T-helper 1 cell (primary cell): ENCODE measurements at regions not wholly inside any gene's neighbourhood (a gene's known extent, or its start where the extent isn't known, plus 50 kb on each side); places are given as distances from the start of the nearest gene placed in this dataset.

Experiments used
- DNase-seq, 5 donors: peaks; one replicate each; pipeline ENCODE4 v3.0.0-alpha.2; 2012 to 2020

DNA sequence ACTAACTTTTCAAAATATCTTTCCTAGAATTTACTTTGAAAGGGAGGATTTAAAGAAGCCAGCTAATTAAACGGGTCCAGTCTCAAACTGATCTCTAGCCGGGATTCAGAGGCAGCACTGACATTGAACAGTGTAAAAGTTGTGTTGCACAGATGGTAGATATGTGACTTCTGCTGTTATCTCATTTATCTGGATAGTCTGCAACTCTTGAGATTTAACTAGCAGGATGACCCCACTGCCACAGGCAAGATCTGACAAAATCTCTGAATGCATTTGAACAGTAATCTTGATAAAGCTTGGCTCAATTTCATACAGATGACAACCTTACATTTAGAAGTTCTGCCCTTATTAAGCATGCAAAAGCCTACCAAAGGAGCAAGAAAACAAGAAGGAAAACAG is 138.0 kb upstream of the CPNE8 start:
- no peak for DNase-seq

DNA sequence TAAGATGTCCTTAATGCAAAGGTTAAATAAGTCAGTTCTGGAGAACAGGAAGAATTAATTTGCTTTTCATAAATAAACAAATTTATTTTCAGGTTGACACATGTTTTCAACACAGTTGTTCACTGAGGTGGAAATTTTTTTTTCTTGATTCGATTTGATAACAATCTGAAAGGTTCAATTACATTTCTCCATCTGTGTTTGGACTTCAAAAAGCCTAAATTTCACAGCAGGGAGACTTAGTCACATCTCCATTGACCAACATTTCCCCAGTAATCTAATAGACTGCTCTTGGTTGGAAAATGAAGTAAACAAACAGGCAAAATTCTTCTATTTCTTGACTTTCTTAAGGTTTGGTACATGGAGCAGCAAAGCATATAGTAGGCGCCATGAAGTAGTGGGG is 134.9 kb upstream of the CPNE8 start:
- DNase-seq: no peak

DNA sequence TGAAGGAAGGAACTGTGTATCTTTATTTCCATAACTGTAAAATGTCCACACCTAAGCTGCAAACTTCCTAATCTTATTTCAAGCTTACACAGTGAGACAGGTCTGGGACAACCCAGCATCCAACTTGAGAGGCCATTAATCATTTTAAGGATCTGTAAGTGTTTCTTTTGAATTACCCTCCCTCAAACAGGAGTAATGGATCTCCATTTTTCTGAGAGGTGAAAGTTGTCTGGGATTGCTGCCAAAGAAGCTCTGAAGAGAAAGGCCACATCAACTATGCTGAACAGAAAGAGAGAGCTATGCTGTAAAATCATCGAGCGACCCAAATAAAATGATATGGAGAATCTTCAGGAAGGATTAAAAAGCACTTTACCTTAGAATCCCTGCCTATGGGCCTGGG is 131.7 kb upstream of the CPNE8 start:
- no peak for DNase-seq

DNA sequence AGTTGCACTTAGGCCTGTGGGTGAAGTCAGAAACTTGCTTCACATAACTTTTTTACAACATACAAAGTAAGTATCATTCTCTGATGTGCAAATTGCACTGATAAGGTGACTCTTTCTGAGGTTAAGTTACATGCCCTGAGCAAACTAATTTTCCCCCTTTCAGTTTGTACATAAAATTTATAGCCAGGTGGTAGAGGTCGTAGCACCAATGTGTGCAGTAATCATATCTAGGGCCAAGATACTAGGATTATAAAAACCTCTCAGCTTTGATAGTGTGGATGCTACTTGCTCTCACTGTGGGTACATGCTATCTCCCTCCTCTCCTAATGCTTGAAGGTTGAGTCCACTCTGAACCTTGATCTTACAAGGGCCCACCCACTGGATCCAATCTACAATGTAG is 130.7 kb upstream of the CPNE8 start:
- no peak for DNase-seq

DNA sequence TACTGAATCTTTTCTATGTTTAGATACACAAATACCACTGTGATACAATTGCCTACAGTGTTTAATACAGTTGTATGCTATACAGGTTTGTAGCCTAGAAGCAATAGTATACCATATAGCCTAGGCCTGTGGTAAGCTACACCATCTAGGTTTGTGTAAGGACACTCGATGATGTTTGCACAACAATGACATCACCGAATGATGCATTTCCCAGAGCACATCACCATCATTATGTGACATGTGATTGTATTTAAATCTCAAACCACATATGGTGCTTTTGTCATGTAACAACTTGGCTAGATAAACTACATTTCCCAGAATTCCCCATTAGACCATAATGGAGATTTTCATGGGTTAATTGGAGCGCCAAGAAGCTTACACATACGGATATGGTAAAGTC is 128.4 kb upstream of the CPNE8 start:
- DNase-seq: no peak

DNA sequence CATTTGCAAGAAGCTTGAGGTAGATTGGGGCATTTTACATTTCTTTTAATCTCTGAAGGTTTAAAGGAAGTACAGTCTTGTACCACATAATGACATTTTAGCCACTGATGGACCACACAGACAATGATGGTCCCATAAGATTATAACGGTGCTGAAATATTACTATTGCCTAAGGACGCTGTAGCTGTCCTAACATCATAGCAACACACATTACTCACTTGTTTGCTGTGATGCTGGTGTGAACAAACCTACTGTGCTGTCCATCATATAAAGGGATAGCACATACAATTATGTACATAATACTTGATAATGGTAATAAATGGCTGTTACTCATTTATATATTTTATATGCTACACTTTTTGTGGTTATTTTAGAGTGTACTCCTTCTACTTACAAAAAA is 127.1 kb upstream of the CPNE8 start:
- DNase-seq: no peak

DNA sequence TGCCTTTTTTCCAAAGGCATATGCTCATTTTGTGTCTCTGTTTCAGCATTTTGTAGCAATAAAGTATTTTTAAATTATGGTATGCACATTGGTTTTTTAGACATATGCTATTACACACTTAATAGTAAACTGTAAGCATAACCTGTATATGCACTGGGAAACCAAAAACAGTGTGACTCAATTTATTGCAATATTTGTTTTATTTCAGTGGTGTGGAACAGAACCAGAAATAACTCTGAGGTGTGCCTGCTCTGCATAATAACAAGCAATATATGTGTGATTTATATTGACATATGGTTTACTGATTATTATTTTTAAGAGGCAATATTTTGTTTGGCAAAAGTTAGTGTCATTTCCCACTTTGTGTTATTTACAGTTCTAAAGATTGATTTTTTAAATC is 126.6 kb upstream of the CPNE8 start:
- no peak for DNase-seq

DNA sequence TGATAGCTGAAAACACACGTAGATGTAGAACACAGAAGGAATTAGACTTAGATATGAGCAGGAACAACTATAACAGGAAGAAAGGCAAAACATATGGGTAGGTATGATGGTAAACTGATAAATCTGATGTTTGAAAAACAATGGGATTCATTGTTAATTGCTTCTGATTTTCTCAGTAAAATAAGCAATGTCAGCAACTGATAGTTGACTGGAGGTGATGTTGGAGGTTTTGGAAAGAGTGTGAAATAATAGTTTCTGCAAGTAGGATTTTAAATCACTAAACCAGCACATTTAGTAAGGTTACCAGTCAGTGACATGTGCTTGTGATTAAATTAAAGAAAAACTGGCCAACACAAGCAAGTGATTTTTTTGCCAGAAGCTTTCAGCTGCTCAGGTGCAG is 123.0 kb upstream of the CPNE8 start:
- DNase-seq: no peak

DNA sequence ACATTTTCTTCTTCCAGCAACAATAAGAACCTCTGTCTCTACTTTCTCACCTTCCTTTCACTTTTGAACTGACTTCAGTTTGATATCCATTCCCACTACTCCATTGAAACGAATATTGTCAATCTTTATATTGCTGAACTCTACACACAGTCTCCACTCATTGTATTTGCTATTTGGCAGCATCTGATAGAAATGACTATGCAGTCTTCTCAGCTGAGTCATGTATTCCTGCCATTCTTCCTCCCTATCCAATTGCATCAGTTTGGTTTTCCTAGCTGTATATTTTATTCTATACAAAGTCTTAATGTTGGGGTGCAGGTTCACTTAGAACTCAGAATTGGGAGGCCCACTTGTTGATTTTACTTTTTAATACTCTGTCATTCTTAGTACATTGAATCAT is 107.5 kb upstream of the CPNE8 start:
- DNase-seq: no peak

DNA sequence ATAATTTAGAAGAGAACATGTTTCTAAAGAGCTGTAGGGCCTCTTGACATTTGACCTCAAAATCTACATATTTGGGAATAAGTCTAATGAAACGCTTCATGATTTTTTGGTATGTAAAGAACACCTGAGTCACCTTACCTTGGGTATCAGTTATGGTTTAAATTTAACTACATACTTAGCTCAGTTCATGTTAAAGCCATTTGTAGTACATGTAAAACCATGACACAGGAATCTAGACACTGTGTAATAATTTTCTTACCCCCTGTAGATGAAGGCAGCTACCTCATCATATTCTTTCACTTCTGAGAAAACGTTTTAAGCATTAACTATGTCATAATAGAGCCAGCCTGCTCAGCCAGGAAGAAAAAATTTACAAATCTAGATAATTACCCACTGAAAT is 105.8 kb upstream of the CPNE8 start:
- no peak for DNase-seq

DNA sequence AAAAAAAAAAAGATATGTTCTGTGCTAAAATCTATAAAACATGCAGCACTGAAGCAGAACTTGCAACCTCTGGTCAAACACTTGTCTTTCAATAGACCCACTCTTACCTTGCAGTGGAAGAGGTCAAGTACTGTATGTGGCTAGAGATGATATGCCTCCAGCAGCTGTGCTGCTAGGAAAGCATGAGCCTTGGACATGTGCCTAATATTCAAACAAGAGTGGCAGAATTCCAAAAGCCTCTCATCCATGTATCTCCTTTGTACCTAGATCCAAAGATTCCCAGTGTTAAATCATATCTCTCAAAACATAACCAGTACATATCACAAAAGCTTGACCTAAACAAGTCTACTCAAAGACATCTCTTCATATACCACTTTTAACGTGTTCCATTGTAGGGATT is 105.0 kb upstream of the CPNE8 start:
- DNase-seq: no peak

DNA sequence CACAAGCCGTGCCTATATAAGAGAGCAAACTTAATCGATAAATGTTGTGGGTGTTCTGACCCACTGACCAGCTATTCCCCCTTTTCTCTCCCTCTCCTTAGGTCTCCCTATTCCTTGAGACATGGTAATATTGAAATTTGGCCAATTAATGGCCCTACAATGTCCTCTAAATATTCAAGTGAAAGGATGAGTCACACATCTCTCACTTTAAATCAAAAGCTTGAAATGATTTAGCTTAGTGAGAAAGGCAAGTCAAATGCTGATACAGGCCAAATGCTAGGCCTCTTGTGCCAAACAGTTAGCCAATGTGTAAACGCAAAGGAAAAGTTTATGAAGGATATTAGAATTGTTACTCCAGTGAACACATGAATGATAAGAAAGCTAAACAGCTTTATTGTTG is 102.2 kb upstream of the CPNE8 start:
- no peak for DNase-seq

DNA sequence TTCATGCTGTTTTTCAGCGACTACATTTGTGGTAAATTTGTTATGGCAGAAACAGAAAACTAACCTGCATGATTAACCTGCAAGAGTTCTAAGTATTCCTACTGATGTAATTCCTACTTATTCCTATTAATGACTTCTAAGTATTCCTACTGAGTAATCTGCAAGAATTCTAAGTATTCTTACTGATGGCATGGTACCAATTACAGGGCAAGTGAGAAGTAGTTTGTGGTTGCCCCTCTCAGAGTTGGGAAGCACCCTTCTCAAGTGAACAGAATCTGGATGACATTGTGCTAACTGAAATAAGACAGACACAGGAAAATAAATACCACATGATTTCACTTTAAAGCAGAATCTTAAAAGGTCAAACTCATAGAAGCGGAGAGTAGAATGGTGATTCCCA is 100.9 kb upstream of the CPNE8 start:
- no peak for DNase-seq

DNA sequence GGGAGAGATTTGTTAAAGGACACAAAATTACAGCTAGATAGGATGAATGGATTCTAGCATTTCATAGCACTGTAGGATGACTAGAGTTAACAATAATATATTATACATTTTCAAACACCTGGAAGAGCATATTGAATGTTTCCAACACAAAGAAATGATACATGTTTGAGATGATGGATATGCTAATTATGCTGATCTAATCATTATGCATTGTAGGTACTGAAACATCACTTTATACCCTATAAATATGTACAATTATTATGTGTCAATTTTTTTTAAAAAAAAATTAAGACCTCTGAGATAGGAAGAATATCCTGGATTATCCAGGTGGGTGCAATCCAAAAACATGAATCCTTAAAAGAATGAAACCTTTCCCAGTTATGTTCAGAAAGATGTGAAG is 100.3 kb upstream of the CPNE8 start:
- DNase-seq: no peak

DNA sequence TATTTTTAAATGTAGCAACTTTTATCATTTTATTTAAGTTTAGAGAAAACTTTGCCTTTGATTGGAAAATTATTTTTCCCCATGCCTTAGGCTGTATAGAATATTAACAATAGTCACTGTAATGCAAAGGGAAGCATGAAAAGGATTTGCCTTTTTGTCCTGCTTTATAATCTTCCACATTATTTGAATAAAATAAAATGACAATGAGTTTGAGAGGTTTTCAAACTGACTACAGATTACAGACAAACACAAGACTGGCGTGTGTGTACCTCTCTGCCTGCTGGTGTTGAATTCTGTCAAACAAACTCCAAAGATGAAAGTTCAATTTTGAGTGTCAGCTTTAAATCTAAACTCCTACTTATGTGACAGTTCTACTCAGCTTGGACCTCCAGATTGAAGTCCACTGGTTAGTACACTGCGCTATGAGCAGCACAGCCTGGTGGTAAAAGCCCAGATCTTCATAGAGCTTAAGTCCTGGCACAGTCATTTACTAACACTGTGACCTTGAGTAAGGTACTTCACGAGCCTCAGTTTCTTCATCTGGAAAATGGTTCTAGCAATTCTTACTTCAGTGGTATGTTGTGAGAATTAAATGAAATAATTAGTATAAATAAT is 98.3 kb upstream of the CPNE8 start:
- no peak for DNase-seq

DNA sequence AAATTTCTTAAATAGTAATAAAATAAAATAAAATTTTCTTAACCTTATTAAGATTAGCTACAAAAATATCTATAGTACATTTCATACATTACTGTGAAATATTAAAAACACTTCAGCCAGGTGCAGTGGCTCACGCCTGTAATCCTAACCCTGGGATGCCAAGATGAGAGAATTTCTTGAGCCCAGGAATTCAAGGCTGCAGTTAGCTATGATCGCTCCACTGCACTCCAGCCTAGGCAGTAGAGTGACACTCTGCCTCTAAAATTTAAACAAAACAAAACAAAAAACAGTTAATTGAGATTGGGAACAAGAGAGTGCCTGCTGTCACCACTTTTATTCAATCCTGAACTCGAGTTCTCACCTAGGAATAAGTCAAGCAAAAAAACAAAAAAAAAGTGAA is 95.0 kb upstream of the CPNE8 start:
- DNase-seq: no peak

DNA sequence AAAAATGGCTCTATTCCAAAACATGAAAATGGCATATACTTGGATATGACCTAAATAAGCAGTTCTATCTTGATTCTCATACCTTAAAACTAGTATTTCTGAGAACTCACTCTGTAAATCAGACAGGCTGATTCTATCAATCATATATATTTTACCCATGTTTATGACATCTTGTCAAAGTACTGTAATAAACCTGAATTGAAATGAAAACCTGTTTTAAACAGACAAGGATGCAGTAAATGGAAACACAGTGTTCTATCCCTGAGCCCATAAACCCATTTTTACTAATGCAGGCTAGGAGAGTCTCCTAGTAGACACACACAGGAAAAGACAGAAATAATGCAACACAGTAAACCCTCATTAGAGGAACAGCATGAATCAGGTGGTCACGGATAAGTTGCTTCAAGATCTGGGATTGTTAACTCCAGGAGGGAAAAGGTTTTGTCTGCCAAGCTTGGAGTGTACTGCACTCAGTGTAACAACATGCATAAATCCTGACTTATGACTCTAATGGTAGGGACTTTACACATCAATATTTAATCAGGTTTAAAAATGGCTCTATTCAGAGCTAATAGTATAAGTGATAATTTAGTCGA is 93.6 kb upstream of the CPNE8 start:
- DNase-seq: no peak

DNA sequence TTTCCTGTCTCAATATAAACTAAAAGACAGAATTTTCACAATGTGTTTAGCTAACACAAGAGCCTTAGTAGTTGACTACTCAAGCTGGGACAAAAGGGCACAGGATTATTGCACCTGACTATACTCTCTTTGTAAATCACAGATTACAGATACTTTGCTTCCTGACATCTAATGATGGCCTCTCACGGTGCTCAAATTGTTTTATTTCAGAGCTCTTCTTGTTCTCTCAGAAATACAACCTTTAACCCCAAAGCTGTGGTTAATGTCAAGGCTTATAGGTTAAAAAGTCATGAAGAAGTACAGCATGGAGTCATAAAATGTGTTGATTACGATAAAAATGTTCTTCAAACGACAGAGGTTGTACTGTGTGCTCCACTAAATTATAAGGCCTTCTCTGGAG is 89.9 kb upstream of the CPNE8 start:
- DNase-seq: no peak

DNA sequence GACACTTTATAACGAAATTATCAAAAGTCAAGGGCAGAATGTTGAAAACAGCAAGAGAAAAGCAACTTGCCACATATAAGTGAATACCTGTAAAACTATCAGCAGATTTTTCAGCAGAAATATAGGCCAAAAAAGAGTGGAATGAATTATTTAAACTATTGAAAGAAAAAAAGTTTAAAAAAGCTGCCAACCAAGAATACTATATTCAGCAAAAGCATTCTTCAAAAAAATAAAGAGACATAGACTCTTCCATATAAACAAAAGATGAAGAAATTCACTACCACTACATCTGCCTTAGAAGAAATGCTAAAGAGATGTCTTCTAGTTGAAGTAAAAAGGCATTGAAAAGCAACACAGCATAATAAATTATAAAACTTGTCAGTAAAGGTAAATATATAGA is 80.6 kb upstream of the CPNE8 start:
- DNase-seq: no peak

DNA sequence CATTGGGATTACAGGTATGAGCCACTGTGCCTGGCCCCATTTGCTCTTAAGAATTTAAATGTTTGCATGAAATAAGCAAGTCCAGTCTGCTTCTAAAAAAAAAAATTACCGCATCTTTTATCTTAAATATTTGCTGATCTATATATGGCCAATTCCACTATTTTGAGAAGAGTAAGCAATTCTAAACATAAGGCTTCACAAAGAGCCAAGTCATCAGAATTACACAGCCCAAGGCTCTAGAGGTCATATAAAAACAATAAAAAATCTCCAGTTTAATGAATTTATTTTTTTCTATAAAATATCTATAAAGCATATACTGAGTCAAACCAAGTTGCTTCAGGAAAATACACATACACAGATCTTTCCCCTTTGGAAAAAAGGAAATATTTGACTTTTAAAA is 79.0 kb upstream of the CPNE8 start:
- no peak for DNase-seq

DNA sequence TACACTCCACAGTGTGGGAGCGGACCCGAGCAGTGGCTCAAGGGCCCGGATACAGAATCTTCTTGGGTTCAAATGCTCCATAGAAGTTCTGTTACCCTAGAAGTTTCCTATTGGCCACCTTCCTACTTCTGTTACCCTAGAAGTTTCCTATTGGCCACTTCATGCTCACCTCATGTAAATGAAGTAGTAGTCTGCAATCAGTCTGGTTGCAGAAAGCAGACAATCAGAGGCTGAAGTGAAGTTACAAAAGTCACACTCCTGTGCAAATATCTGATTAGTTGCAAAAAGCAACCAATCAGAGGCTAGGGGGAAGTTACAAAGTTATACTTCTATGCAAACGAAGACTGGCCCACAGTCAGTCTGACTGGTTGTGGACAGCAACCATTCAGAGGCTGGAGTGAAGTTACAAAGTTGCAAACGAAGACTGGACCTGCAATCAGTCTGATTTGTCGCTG is 77.8 kb upstream of the CPNE8 start:
- no peak for DNase-seq

DNA sequence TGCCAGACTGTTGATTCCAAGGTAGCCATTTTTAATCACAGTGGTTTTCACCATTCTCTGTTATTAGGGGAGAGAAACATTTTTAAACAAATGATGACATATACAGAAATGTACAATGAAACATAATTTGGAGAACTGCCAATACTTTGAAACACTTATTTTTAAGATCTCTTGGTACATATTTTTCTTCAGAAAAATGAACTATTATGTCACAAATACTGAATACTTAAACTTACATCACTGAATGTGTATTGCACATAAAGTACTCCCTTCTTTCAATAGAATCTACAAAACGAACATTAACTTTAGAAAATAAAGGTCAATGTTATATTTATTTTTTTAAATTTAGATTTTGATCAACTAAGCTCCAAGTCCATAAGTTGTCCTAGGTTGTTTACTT is 71.7 kb upstream of the CPNE8 start:
- DNase-seq: no peak

DNA sequence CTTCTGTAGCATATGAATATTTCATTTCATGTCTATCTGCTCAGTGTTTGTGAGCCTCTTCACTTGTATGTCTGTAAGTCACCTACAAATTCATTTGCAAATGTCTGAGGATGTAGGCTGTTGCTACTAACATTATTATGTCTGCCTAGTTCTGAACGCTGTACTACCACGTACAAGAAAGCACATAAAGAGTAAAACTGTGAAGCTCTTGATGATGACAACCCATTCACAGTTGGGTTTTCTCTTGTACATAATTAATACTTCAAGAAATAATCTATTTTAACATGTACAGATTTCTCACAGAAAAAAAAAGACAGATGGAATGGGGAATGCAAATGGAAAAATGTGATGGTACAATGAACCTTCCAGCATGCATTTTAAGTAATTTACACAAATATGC is 64.3 kb upstream of the CPNE8 start:
- DNase-seq: no peak

DNA sequence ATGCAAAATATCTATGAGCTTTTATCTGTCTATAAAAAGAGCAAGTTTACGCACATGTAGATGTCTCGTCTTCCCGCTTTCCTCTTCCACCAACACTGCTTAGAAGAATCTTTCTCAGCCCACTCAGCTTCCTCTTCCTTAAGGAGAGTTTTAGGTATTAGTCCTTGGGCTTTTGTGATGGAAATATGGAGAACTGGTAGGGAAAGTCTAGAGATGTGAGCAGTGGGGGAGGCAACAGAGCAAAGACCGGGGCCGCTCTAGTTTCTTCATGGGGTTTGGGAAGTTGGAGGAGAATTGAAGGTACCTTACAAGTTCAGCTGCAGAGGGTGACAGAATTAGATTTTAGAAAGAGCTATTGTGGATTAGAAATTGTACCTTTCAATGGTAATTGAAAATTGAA is 56.3 kb upstream of the CPNE8 start:
- no peak for DNase-seq

DNA sequence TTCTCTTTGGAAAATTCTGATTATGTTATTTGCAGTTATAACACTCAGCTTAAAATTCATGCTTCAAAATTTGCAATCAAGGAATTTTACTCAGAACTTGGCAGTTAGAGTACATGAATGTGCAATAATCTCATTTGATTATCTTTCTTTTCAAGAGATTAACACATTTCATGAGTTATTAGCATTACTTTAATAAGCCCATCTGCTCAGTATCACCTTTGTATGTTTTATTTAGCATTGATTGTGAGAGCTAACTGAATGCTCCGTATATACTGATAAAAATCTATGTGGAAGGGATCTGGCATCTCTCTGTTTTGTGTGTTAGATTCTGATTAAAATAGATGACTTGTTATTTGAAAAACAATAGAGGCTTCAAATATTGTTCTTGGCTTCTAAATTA is 55.6 kb upstream of the CPNE8 start:
- DNase-seq: no peak
